Umbilical cord (tissue), 1 donor: ENCODE measurements at regions not wholly inside any gene's neighbourhood (a gene's known extent, or its start where the extent isn't known, plus 50 kb on each side); places are given as distances from the start of the nearest gene placed in this dataset.
"Not testable (repeated sequence)": the region's sequence is repeated elsewhere in the genome, so short reads cannot be mapped to it uniquely, and the experiment has no call there.

Experiments
- DNase-seq: peaks from one replicate; pipeline ENCODE4 v3.0.0-alpha.2; 2015; ENCODE audit warnings: low spot score

- DNase-seq, result not testable (repeated sequence)
These were observed 81.2 kb upstream of the FAM153A start for GRCh38 chr5:177863822-177864446.

- not testable (repeated sequence) for DNase-seq
These were observed 75.0 kb upstream of the FAM153A start for GRCh38 chr5:177857642-177858200.

GRCh38 chr5:177856474-177856873, 73.8 kb upstream of the FAM153A start:
- DNase-seq, result not testable (repeated sequence)

GRCh38 chr5:177847914-177848313, 65.2 kb upstream of the FAM153A start:
- DNase-seq, result not testable (repeated sequence)

GRCh38 chr5:177846598-177846997, 63.9 kb upstream of the FAM153A start:
- not testable (repeated sequence) for DNase-seq

- DNase-seq, result not testable (repeated sequence)
These were observed 63.2 kb upstream of the FAM153A start for GRCh38 chr5:177845906-177846305.

GRCh38 chr5:177836191-177836590, 53.5 kb upstream of the FAM153A start:
- DNase-seq, result not testable (repeated sequence)
